ENCODE measurements at regions not wholly inside any gene's neighbourhood (a gene's known extent, or its start where the extent isn't known, plus 50 kb on each side); places are given as distances from the start of the nearest gene placed in this dataset.

- no peak overlapping the region for H3K4me3 ChIP-seq (replicated peaks; ENCODE audit: insufficient read depth, low read length)
- TF ChIP-seq GABPA (IDR thresholded peaks at IDR 0.05; ENCODE audit: low read depth), result no peak
- TF ChIP-seq SPI1 (IDR thresholded peaks at IDR 0.05; ENCODE audit: borderline replicate concordance, low read depth), result no peak
- no peak for TF ChIP-seq REST (IDR thresholded peaks at IDR 0.05; ENCODE audit: insufficient replicate concordance, low read depth)
- no peak for TF ChIP-seq POLR2AphosphoS5 (IDR thresholded peaks at IDR 0.05; ENCODE audit: low read depth)
- no peak for TF ChIP-seq CTCF (IDR thresholded peaks at IDR 0.05; ENCODE audit: insufficient read depth, low read length)
- DNase-seq (ENCODE audit: low read depth in 1 of 2, low spot score in 1 of 2), result no peak
- peaks cover 4% of the 10 kb centered on the region for H3K27me3 ChIP-seq (ENCODE audit: insufficient read depth, poor library complexity, severe bottlenecking)
- H3K27ac ChIP-seq (replicated peaks), result no peak overlapping the region
These were observed 242.7 kb downstream of the RRAGC start for GRCh38 chr1:38616846-38617245.

- no peak for TF ChIP-seq CTCF (IDR thresholded peaks at IDR 0.05; ENCODE audit: insufficient read depth, low read length)
- no peak for TF ChIP-seq SPI1 (IDR thresholded peaks at IDR 0.05; ENCODE audit: borderline replicate concordance, low read depth)
- TF ChIP-seq POLR2AphosphoS5 (IDR thresholded peaks at IDR 0.05; ENCODE audit: low read depth), result no peak
These were observed 243.9 kb downstream of the RRAGC start for GRCh38 chr1:38615680-38616079.

GRCh38 chr1:38614861-38615260 lies 244.7 kb downstream of the RRAGC start:
- DNase-seq (ENCODE audit: low read depth in 1 of 2, low spot score in 1 of 2), result no peak
- peaks cover 4% of the 10 kb centered on the region for H3K27me3 ChIP-seq (ENCODE audit: insufficient read depth, poor library complexity, severe bottlenecking)
- no peak overlapping the region for H3K4me3 ChIP-seq (replicated peaks; ENCODE audit: insufficient read depth, low read length)
- no peak for TF ChIP-seq REST (IDR thresholded peaks at IDR 0.05; ENCODE audit: insufficient replicate concordance, low read depth)
- TF ChIP-seq POLR2AphosphoS5 (IDR thresholded peaks at IDR 0.05; ENCODE audit: low read depth), result no peak
- TF ChIP-seq SPI1 (IDR thresholded peaks at IDR 0.05; ENCODE audit: borderline replicate concordance, low read depth), result peak; percentile 68; the same call in 1 of the 2 replicates
- no peak overlapping the region for H3K27ac ChIP-seq (replicated peaks)

More at GRCh38 chr1:38615680-38616079, 243.9 kb downstream of the RRAGC start:
- Histone ChIP-seq H3K4me3 (replicated peaks; ENCODE audit: insufficient read depth, low read length) (no peak overlapping the region), H3K27ac (replicated peaks) (no peak overlapping the region), H3K27me3 (ENCODE audit: insufficient read depth, poor library complexity, severe bottlenecking) (peaks cover 4% of the 10 kb centered on the region)
- no peak for DNase-seq (ENCODE audit: low read depth in 1 of 2, low spot score in 1 of 2)

- Histone ChIP-seq H3K27ac (replicated peaks) (no peak overlapping the region), H3K4me3 (replicated peaks; ENCODE audit: insufficient read depth, low read length) (no peak overlapping the region), H3K27me3 (ENCODE audit: insufficient read depth, poor library complexity, severe bottlenecking) (peaks cover 4% of the 10 kb centered on the region)
- no peak for DNase-seq (ENCODE audit: low read depth in 1 of 2, low spot score in 1 of 2)
- TF ChIP-seq SPI1 (IDR thresholded peaks at IDR 0.05; ENCODE audit: borderline replicate concordance, low read depth) (no peak), CTCF (IDR thresholded peaks at IDR 0.05; ENCODE audit: insufficient read depth, low read length) (no peak), GABPA (IDR thresholded peaks at IDR 0.05; ENCODE audit: low read depth) (no peak), POLR2AphosphoS5 (IDR thresholded peaks at IDR 0.05; ENCODE audit: low read depth) (no peak)
These were observed 245.6 kb downstream of the RRAGC start for GRCh38 chr1:38613996-38614395.

All from HL-60 (cell line).